ENCODE measurements at regions not wholly inside any gene's neighbourhood (a gene's known extent, or its start where the extent isn't known, plus 50 kb on each side); places are given as distances from the start of the nearest gene placed in this dataset.

- WGBS (ENCODE audit: extremely low coverage, insufficient coverage, insufficient read length) = no CpG with 5 or more reads among the region's 6 CpGs
Measured at GRCh38 chr6:21441386-21441785, 152.2 kb upstream of the SOX4 start.

GRCh38 chr6:21442874-21443273 lies 150.7 kb upstream of the SOX4 start:
- Histone ChIP-seq H3K27me3 (ENCODE audit: insufficient read depth, low read length) (no peaks in the 10 kb centered on the region), H4K8ac (ENCODE audit: low read depth, low read length) (no peak overlapping the region), H3K9me3 (ENCODE audit: insufficient read depth, low read depth, low read length) (no peaks in the 10 kb centered on the region), H3K4me3 (ENCODE audit: low read depth, low read length) (no peak overlapping the region), H3K9ac (ENCODE audit: low read length) (no peak overlapping the region), H2BK12ac (ENCODE audit: low read length) (no peak overlapping the region), H3K4me2 (ENCODE audit: low read length) (no peak overlapping the region), H2BK120ac (ENCODE audit: insufficient read depth, low read length, poor library complexity) (no peak overlapping the region), H4K91ac (ENCODE audit: low read depth, low read length) (no peak overlapping the region), H2BK5ac (ENCODE audit: low read depth, low read length, poor library complexity) (no peak overlapping the region), H3K4ac (ENCODE audit: low read depth, low read length) (no peak overlapping the region), H2AK5ac (ENCODE audit: low read length) (no peak overlapping the region), H4K12ac (ENCODE audit: low read depth, low read length) (no peak overlapping the region), H3K36me3 (ENCODE audit: control insufficient read depth in 1 of 2, insufficient read depth in 2 of 2, low read length in 2 of 2) (no peaks in the 10 kb centered on the region), H3K14ac (ENCODE audit: low read length) (no peak overlapping the region), H3K79me2 (ENCODE audit: control insufficient read depth, insufficient read depth, low read length, poor library complexity) (no peaks in the 10 kb centered on the region), H3K27ac (ENCODE audit: low read depth, low read length) (no peak overlapping the region), H3K23ac (ENCODE audit: low read length) (no peak overlapping the region), H3K4me1 (ENCODE audit: control insufficient read depth in 1 of 2, insufficient read depth in 2 of 2, low read length in 2 of 2) (peaks cover 0 to 1% of the 10 kb centered on the region in 2 experiments), H3K79me1 (ENCODE audit: low read length) (no peaks in the 10 kb centered on the region), H3K18ac (ENCODE audit: low read length) (no peak overlapping the region), H2AFZ (ENCODE audit: insufficient read depth, low read length, poor library complexity) (no peak overlapping the region)
- no CpG with 5 or more reads among the region's 1 CpG for WGBS (ENCODE audit: extremely low coverage, insufficient coverage, insufficient read length)
- no peak for DNase-seq

More at GRCh38 chr6:21441386-21441785, 152.2 kb upstream of the SOX4 start:
- H2BK12ac ChIP-seq (ENCODE audit: low read length) = no peak overlapping the region
- H2AK5ac ChIP-seq (ENCODE audit: low read length) = no peak overlapping the region
- no peaks in the 10 kb centered on the region for H3K4me1 ChIP-seq (ENCODE audit: control insufficient read depth in 1 of 2, insufficient read depth in 2 of 2, low read length in 2 of 2)
- no peak overlapping the region for H4K8ac ChIP-seq (ENCODE audit: low read depth, low read length)
- H2BK5ac ChIP-seq (ENCODE audit: low read depth, low read length, poor library complexity) = no peak overlapping the region
- H3K79me1 ChIP-seq (ENCODE audit: low read length) = peaks cover 2% of the 10 kb centered on the region
- H3K23ac ChIP-seq (ENCODE audit: low read length) = no peak overlapping the region
- H4K91ac ChIP-seq (ENCODE audit: low read depth, low read length) = no peak overlapping the region
- H3K14ac ChIP-seq (ENCODE audit: low read length) = no peak overlapping the region
- H2BK120ac ChIP-seq (ENCODE audit: insufficient read depth, low read length, poor library complexity) = no peak overlapping the region
- no peaks in the 10 kb centered on the region for H3K79me2 ChIP-seq (ENCODE audit: control insufficient read depth, insufficient read depth, low read length, poor library complexity)
- H2AFZ ChIP-seq (ENCODE audit: insufficient read depth, low read length, poor library complexity) = no peak overlapping the region
- no peaks in the 10 kb centered on the region for H3K27me3 ChIP-seq (ENCODE audit: insufficient read depth, low read length)
- no peak overlapping the region for H3K27ac ChIP-seq (ENCODE audit: low read depth, low read length)
- H3K4me2 ChIP-seq (ENCODE audit: low read length) = no peak overlapping the region
- no peak overlapping the region for H4K12ac ChIP-seq (ENCODE audit: low read depth, low read length)
- H3K9me3 ChIP-seq (ENCODE audit: insufficient read depth, low read depth, low read length) = no peaks in the 10 kb centered on the region
- no peaks in the 10 kb centered on the region for H3K36me3 ChIP-seq (ENCODE audit: control insufficient read depth in 1 of 2, insufficient read depth in 2 of 2, low read length in 2 of 2)
- H3K18ac ChIP-seq (ENCODE audit: low read length) = no peak overlapping the region
- H3K4me3 ChIP-seq (ENCODE audit: low read depth, low read length) = no peak overlapping the region
- H3K9ac ChIP-seq (ENCODE audit: low read length) = no peak overlapping the region
- no peak for DNase-seq
- H3K4ac ChIP-seq (ENCODE audit: low read depth, low read length) = no peak overlapping the region

GRCh38 chr6:21444711-21445260 lies 148.8 kb upstream of the SOX4 start:
- Histone ChIP-seq H4K91ac (ENCODE audit: low read depth, low read length) (no peak overlapping the region), H2AK5ac (ENCODE audit: low read length) (no peak overlapping the region), H3K18ac (ENCODE audit: low read length) (no peak overlapping the region), H2BK12ac (ENCODE audit: low read length) (no peak overlapping the region), H3K4ac (ENCODE audit: low read depth, low read length) (no peak overlapping the region), H3K9me3 (ENCODE audit: insufficient read depth, low read depth, low read length) (no peaks in the 10 kb centered on the region), H4K12ac (ENCODE audit: low read depth, low read length) (no peak overlapping the region), H3K4me2 (ENCODE audit: low read length) (no peak overlapping the region), H2BK120ac (ENCODE audit: insufficient read depth, low read length, poor library complexity) (no peak overlapping the region), H3K36me3 (ENCODE audit: control insufficient read depth in 1 of 2, insufficient read depth in 2 of 2, low read length in 2 of 2) (no peaks in the 10 kb centered on the region), H3K27me3 (ENCODE audit: insufficient read depth, low read length) (no peaks in the 10 kb centered on the region), H3K27ac (ENCODE audit: low read depth, low read length) (no peak overlapping the region), H3K4me1 (ENCODE audit: control insufficient read depth in 1 of 2, insufficient read depth in 2 of 2, low read length in 2 of 2) (peaks cover 0 to 4% of the 10 kb centered on the region in 2 experiments), H2BK5ac (ENCODE audit: low read depth, low read length, poor library complexity) (no peak overlapping the region), H3K4me3 (ENCODE audit: low read depth, low read length) (no peak overlapping the region), H3K14ac (ENCODE audit: low read length) (no peak overlapping the region), H2AFZ (ENCODE audit: insufficient read depth, low read length, poor library complexity) (no peak overlapping the region), H3K79me1 (ENCODE audit: low read length) (no peaks in the 10 kb centered on the region), H4K8ac (ENCODE audit: low read depth, low read length) (no peak overlapping the region), H3K9ac (ENCODE audit: low read length) (no peak overlapping the region), H3K23ac (ENCODE audit: low read length) (no peak overlapping the region), H3K79me2 (ENCODE audit: control insufficient read depth, insufficient read depth, low read length, poor library complexity) (no peaks in the 10 kb centered on the region)
- no peak for DNase-seq
- no CpG with 5 or more reads among the region's 10 CpGs for WGBS (ENCODE audit: extremely low coverage, insufficient coverage, insufficient read length)

GRCh38 chr6:21447987-21448386 lies 145.6 kb upstream of the SOX4 start:
- no CpG with 5 or more reads among the region's 5 CpGs for WGBS (ENCODE audit: extremely low coverage, insufficient coverage, insufficient read length)
- H3K9ac ChIP-seq (ENCODE audit: low read length) = no peak overlapping the region
- H4K8ac ChIP-seq (ENCODE audit: low read depth, low read length) = no peak overlapping the region
- no peak overlapping the region for H3K18ac ChIP-seq (ENCODE audit: low read length)
- H3K79me1 ChIP-seq (ENCODE audit: low read length) = no peaks in the 10 kb centered on the region
- H2BK120ac ChIP-seq (ENCODE audit: insufficient read depth, low read length, poor library complexity) = no peak overlapping the region
- H2AK5ac ChIP-seq (ENCODE audit: low read length) = no peak overlapping the region
- H3K4ac ChIP-seq (ENCODE audit: low read depth, low read length) = no peak overlapping the region
- no peak overlapping the region for H2BK12ac ChIP-seq (ENCODE audit: low read length)
- H2AFZ ChIP-seq (ENCODE audit: insufficient read depth, low read length, poor library complexity) = no peak overlapping the region
- H3K9me3 ChIP-seq (ENCODE audit: insufficient read depth, low read depth, low read length) = no peaks in the 10 kb centered on the region
- no peak overlapping the region for H3K14ac ChIP-seq (ENCODE audit: low read length)
- no peaks in the 10 kb centered on the region for H3K27me3 ChIP-seq (ENCODE audit: insufficient read depth, low read length)
- H3K27ac ChIP-seq (ENCODE audit: low read depth, low read length) = no peak overlapping the region
- H3K79me2 ChIP-seq (ENCODE audit: control insufficient read depth, insufficient read depth, low read length, poor library complexity) = no peaks in the 10 kb centered on the region
- no peak overlapping the region for H4K12ac ChIP-seq (ENCODE audit: low read depth, low read length)
- no peak for DNase-seq
- H3K36me3 ChIP-seq (ENCODE audit: control insufficient read depth in 1 of 2, insufficient read depth in 2 of 2, low read length in 2 of 2) = no peaks in the 10 kb centered on the region
- no peak overlapping the region for H3K4me3 ChIP-seq (ENCODE audit: low read depth, low read length)
- H3K4me1 ChIP-seq (ENCODE audit: control insufficient read depth in 1 of 2, insufficient read depth in 2 of 2, low read length in 2 of 2) = peaks cover 0 to 4% of the 10 kb centered on the region in 2 experiments
- H3K23ac ChIP-seq (ENCODE audit: low read length) = no peak overlapping the region
- H4K91ac ChIP-seq (ENCODE audit: low read depth, low read length) = no peak overlapping the region
- H2BK5ac ChIP-seq (ENCODE audit: low read depth, low read length, poor library complexity) = no peak overlapping the region
- H3K4me2 ChIP-seq (ENCODE audit: low read length) = no peak overlapping the region
